Natural killer cell (primary cell): ENCODE measurements at regions not wholly inside any gene's neighbourhood (a gene's known extent, or its start where the extent isn't known, plus 50 kb on each side); places are given as distances from the start of the nearest gene placed in this dataset.

Experiments used
- ATAC-seq, 3 donors: fragments of 150-1000 bp in 2 of 3; fragments of 200-7000 bp in 1 of 3; cut with Tn5 transposase; 1 replicate in 1 of 3; 2 replicates in 2 of 3; pipeline ENCODE4 v1.10.0; 2021; ENCODE audit warnings: mild to moderate bottlenecking in 2 of 3, moderate library complexity in 2 of 3
- DNase-seq, 2 donors: peaks; one replicate each; pipeline versions ENCODE4 v3.0.0 to v3.0.0-alpha.2; 2013 to 2021; ENCODE audit warnings: mixed read lengths in 1 of 2
- H3K27ac ChIP-seq: one replicate; pipeline ENCODE4 v1.5.1; 2013; ENCODE audit warnings: mild to moderate bottlenecking, low read length
- H3K27me3 ChIP-seq: one replicate; pipeline ENCODE4 v1.6.1; 2013; ENCODE audit warnings: low read length; ENCODE audit not compliant: control insufficient read depth, insufficient read depth
- H3K36me3 ChIP-seq: one replicate; pipeline ENCODE4 v1.6.1; 2013; ENCODE audit warnings: low read length; ENCODE audit not compliant: control insufficient read depth, insufficient read depth
- H3K4me1 ChIP-seq: one replicate; pipeline ENCODE4 v1.6.1; 2013; ENCODE audit warnings: low read length; ENCODE audit not compliant: control insufficient read depth, insufficient read depth
- H3K4me3 ChIP-seq: one replicate; pipeline ENCODE4 v1.5.1; 2013; ENCODE audit warnings: low read length
- H3K9me3 ChIP-seq: one replicate; pipeline ENCODE4 v1.6.1; 2013; ENCODE audit warnings: low read length; ENCODE audit not compliant: control insufficient read depth, insufficient read depth
- H3K27ac Mint-ChIP-seq, 2 donors: one replicate each; pipeline ENCODE4 v1.8.0; 2022; ENCODE audit warnings: mild to moderate bottlenecking in 2 of 2, mixed read lengths in 2 of 2, moderate library complexity in 1 of 2
- H3K27me3 Mint-ChIP-seq, 2 donors: one replicate each; pipeline ENCODE4 v1.8.0; 2022; ENCODE audit warnings: low read depth in 2 of 2, mixed read lengths in 2 of 2
- H3K36me3 Mint-ChIP-seq: one replicate; pipeline ENCODE4 v1.8.0; 2022; ENCODE audit warnings: mixed read lengths
- H3K4me1 Mint-ChIP-seq, 2 donors: one replicate each; pipeline ENCODE4 v1.8.0; 2022; ENCODE audit warnings: mixed read lengths in 2 of 2
- H3K4me3 Mint-ChIP-seq: one replicate; pipeline ENCODE4 v1.8.0; 2022; ENCODE audit warnings: mild to moderate bottlenecking, moderate library complexity, mixed read lengths
- H3K9me3 Mint-ChIP-seq, 2 donors: one replicate each; pipeline ENCODE4 v1.8.0; 2022; ENCODE audit warnings: mixed read lengths in 2 of 2
- WGBS: methylation state at CpG from one replicate; pipeline ENCODE4 v1.1.7; 2013; ENCODE audit warnings: missing lambda C conversion rate; ENCODE audit not compliant: insufficient coverage; 5-methylcytosine and 5-hydroxymethylcytosine counted together
- intact Hi-C: fragments of 100-400 bp; cut with micrococcal nuclease; formaldehyde crosslinking; loops from one replicate; pipeline ENCODE4 v1.14.2; 2022
- TF ChIP-seq, protein P1 (sequence below): fragments of 200-600 bp; IDR thresholded peaks from one replicate; pipeline ENCODE4 v1.8.0; 2022; ENCODE audit warnings: antibody characterized with exemption

DNA sequence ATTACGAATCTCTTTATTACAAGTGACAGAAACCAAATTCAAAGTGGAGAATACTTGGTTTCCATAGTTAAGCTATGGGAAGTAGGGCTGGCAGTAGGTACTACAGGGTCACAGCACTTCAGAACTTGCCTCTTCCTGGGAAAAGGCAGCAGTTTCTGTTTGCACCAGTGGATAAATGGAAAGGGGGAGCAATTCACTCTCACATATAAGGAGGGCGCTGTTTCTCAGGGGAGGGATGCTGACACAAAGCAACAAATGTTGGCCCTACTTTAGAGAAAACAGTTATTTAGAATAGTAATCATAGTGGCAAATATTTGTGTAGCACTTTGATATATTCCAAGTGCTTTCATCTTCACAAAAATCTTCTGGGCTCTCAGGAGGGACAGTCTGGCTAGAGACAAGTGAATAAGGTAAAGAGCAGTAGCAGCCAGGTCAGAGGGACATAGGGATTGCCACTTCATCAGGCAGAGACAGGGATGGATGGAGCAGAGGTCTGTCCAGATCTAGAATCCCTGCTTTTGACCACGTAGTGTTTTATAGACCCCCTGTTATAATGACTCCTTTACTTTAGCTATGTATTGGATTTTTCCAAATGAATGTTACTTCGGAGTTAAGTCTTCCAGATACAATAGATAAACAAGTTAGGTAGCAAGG lies 554.8 kb upstream of the SGCD start:
- no peaks in the 10 kb centered on the region for H3K36me3 ChIP-seq
- H3K27me3 ChIP-seq: no peaks in the 10 kb centered on the region
- no peaks in the 10 kb centered on the region for H3K9me3 ChIP-seq
- TF ChIP-seq, protein P1, sequence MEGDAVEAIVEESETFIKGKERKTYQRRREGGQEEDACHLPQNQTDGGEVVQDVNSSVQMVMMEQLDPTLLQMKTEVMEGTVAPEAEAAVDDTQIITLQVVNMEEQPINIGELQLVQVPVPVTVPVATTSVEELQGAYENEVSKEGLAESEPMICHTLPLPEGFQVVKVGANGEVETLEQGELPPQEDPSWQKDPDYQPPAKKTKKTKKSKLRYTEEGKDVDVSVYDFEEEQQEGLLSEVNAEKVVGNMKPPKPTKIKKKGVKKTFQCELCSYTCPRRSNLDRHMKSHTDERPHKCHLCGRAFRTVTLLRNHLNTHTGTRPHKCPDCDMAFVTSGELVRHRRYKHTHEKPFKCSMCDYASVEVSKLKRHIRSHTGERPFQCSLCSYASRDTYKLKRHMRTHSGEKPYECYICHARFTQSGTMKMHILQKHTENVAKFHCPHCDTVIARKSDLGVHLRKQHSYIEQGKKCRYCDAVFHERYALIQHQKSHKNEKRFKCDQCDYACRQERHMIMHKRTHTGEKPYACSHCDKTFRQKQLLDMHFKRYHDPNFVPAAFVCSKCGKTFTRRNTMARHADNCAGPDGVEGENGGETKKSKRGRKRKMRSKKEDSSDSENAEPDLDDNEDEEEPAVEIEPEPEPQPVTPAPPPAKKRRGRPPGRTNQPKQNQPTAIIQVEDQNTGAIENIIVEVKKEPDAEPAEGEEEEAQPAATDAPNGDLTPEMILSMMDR: no peak
- peaks cover 29% of the 10 kb centered on the region for H3K4me1 ChIP-seq
- Mint-ChIP-seq H3K27ac (peak overlapping the region in 1 of 2 donors; percentile 6), H3K4me1 (peaks cover 18 to 47% of the 10 kb centered on the region in 2 donors), H3K9me3 (peaks cover 0 to 3% of the 10 kb centered on the region in 2 donors), H3K27me3 (no peaks in the 10 kb centered on the region), H3K36me3 (no peaks in the 10 kb centered on the region), H3K4me3 (no peak overlapping the region)
- intact Hi-C loops: loop anchor here (5.0 kb wide), 1 partner anchor 60 kb away; no protein-coding TSS in a partner anchor
- 50% methylated on average over 2 of the region's 4 CpGs for WGBS
- no peak overlapping the region for H3K27ac ChIP-seq
- no peak for ATAC-seq
- DNase-seq: no peak
- no peak overlapping the region for H3K4me3 ChIP-seq

GRCh38 chr5:155773680-155774079 lies 553.3 kb upstream of the SGCD start:
- 72% methylated on average over 2 of the region's 2 CpGs for WGBS
- peaks cover 23% of the 10 kb centered on the region for H3K4me1 ChIP-seq
- Mint-ChIP-seq H3K27me3 (no peaks in the 10 kb centered on the region), H3K4me3 (no peak overlapping the region), H3K27ac (peak overlapping the region; percentile 43 to 81), H3K9me3 (peaks cover 0 to 2% of the 10 kb centered on the region in 2 donors), H3K36me3 (no peaks in the 10 kb centered on the region), H3K4me1 (peaks cover 3 to 32% of the 10 kb centered on the region in 2 donors)
- intact Hi-C loops: loop anchor here (5.0 kb wide), 1 partner anchor 59 kb away; no protein-coding TSS in a partner anchor
- H3K36me3 ChIP-seq: no peaks in the 10 kb centered on the region
- peak; percentile 96 to 100 (median 99) for ATAC-seq
- no peaks in the 10 kb centered on the region for H3K9me3 ChIP-seq
- TF ChIP-seq, protein P1: no peak
- peak; percentile 54 to 75 for DNase-seq
- H3K4me3 ChIP-seq: no peak overlapping the region
- H3K27me3 ChIP-seq: no peaks in the 10 kb centered on the region
- peak overlapping the region; percentile 9 for H3K27ac ChIP-seq

DNA sequence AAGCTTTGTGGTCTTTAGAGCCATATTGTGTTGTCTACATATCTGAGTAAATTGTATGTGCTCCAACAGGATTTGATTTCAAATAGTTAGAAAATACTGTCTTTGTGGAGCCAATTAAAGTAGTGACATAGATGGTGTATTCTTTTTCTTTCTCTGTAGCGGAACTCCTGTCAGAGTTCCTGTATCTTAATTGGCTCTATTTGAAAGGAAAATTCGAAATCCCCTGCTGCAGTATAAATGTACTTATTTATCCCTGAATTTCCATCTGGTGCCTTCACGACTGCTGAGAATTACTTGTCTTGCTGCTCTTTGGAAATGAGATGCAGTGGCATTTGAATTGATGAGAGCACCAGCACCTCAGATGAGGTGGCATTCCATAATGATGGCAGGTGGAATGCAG lies 546.7 kb upstream of the SGCD start:
- Histone ChIP-seq H3K4me3 (no peak overlapping the region), H3K27ac (no peak overlapping the region), H3K36me3 (no peaks in the 10 kb centered on the region), H3K9me3 (no peaks in the 10 kb centered on the region), H3K27me3 (no peaks in the 10 kb centered on the region), H3K4me1 (no peaks in the 10 kb centered on the region)
- Mint-ChIP-seq H3K27ac (no peak overlapping the region), H3K4me3 (no peak overlapping the region), H3K27me3 (peaks cover 0 to 5% of the 10 kb centered on the region in 2 donors), H3K9me3 (peaks cover under 1 to 4% of the 10 kb centered on the region in 2 donors), H3K4me1 (peaks cover 0 to 6% of the 10 kb centered on the region in 2 donors), H3K36me3 (no peaks in the 10 kb centered on the region)
- TF ChIP-seq, protein P1: no peak
- 88% methylated on average over 2 of the region's 3 CpGs for WGBS
- DNase-seq (no peak), ATAC-seq (no peak)
- intact Hi-C loops: no loop called here

- DNase-seq (no peak), ATAC-seq (no peak)
- Mint-ChIP-seq H3K36me3 (no peaks in the 10 kb centered on the region), H3K9me3 (peaks cover 4 to 5% of the 10 kb centered on the region in 2 donors), H3K4me1 (no peaks in the 10 kb centered on the region), H3K4me3 (no peak overlapping the region), H3K27ac (no peak overlapping the region), H3K27me3 (peaks cover 0 to 5% of the 10 kb centered on the region in 2 donors)
- intact Hi-C loops: no loop called here
- H3K4me3 ChIP-seq: no peak overlapping the region
- TF ChIP-seq, protein P1: no peak
- H3K27me3 ChIP-seq: no peaks in the 10 kb centered on the region
- WGBS: 100% methylated on average over 1 of the region's 1 CpG
- H3K9me3 ChIP-seq: no peaks in the 10 kb centered on the region
- H3K4me1 ChIP-seq: no peaks in the 10 kb centered on the region
- H3K36me3 ChIP-seq: no peaks in the 10 kb centered on the region
- H3K27ac ChIP-seq: no peak overlapping the region
Observed at GRCh38 chr5:155783246-155783645, 543.7 kb upstream of the SGCD start.
